CD4-positive, alpha-beta T cell (primary cell): ENCODE measurements at regions not wholly inside any gene's neighbourhood (a gene's known extent, or its start where the extent isn't known, plus 50 kb on each side); places are given as distances from the start of the nearest gene placed in this dataset.

Experiments used
- ATAC-seq: fragments of 200-7000 bp; cut with Tn5 transposase; one replicate; pipeline ENCODE4 v1.10.0; 2022; ENCODE audit warnings: mild to moderate bottlenecking; ENCODE audit not compliant: poor library complexity
- CTCF ChIA-PET: fragments of 350-600 bp; sonication (Branson Sonifier 250); formaldehyde crosslinking; loops from one replicate; lab custom pipeline; 2021; ENCODE audit warnings: antibody characterized with exemption, inconsistent platforms; lab: Charles Lee
- POLR2A ChIA-PET: fragments of 350-600 bp; sonication (Branson Sonifier 250); formaldehyde crosslinking; loops from one replicate; lab custom pipeline; 2021; ENCODE audit warnings: antibody characterized with exemption, inconsistent platforms; lab: Charles Lee
- DNase-seq, 14 experiments: peaks; one replicate each; pipeline ENCODE4 v3.0.0-alpha.2; 2013 to 2020; ENCODE audit warnings: mixed read lengths in 2 of 14
- H3K27ac ChIP-seq, 2 donors: one replicate each; pipeline versions ENCODE4 v1.5.1 to v1.7.0; 2013; ENCODE audit warnings: low read length in 2 of 2, low read depth in 1 of 2, mild to moderate bottlenecking in 1 of 2
- H3K27me3 ChIP-seq, 2 experiments: 1 replicate in 1 of 2; 2 replicates in 1 of 2; pipeline versions ENCODE4 v1.6.1 to v1.7.0; 2013; ENCODE audit warnings: low read length in 2 of 2, control low read depth in 1 of 2, mild to moderate bottlenecking in 1 of 2, moderate library complexity in 1 of 2; ENCODE audit not compliant: insufficient read depth in 2 of 2, control insufficient read depth in 1 of 2
- H3K36me3 ChIP-seq: one replicate; pipeline ENCODE4 v1.6.1; 2013; ENCODE audit warnings: low read length, control low read depth; ENCODE audit not compliant: insufficient read depth
- H3K4me1 ChIP-seq: one replicate; pipeline ENCODE4 v1.6.1; 2013; ENCODE audit warnings: low read length, control low read depth; ENCODE audit not compliant: insufficient read depth
- H3K4me3 ChIP-seq: one replicate; pipeline ENCODE4 v1.5.1; 2013; ENCODE audit warnings: mild to moderate bottlenecking, low read length, moderate library complexity
- H3K9me3 ChIP-seq, 2 experiments: 1 replicate in 1 of 2; 2 replicates in 1 of 2; pipeline versions ENCODE4 v1.6.1 to v1.7.0; 2013; ENCODE audit warnings: low read length in 2 of 2, mild to moderate bottlenecking in 2 of 2, control low read depth in 1 of 2, moderate library complexity in 1 of 2; ENCODE audit not compliant: control insufficient read depth in 1 of 2, insufficient read depth in 1 of 2
- H3K27ac Mint-ChIP-seq: one replicate; pipeline ENCODE4 v1.8.0; 2020; ENCODE audit warnings: mixed read lengths
- H3K27me3 Mint-ChIP-seq: one replicate; pipeline ENCODE4 v1.8.0; 2021; ENCODE audit warnings: mixed read lengths
- H3K36me3 Mint-ChIP-seq: one replicate; pipeline ENCODE4 v1.8.0; 2021; ENCODE audit warnings: low read depth, mixed read lengths
- H3K4me1 Mint-ChIP-seq: one replicate; pipeline ENCODE4 v1.8.0; 2021; ENCODE audit warnings: low read depth, mixed read lengths
- H3K4me3 Mint-ChIP-seq: one replicate; pipeline ENCODE4 v1.8.0; 2020; ENCODE audit warnings: mild to moderate bottlenecking, mixed read lengths
- H3K9me3 Mint-ChIP-seq: one replicate; pipeline ENCODE4 v1.8.0; 2020; ENCODE audit warnings: mixed read lengths
- intact Hi-C, 2 experiments: fragments of 100-400 bp; cut with DNase I in 1 of 2; cut with micrococcal nuclease in 1 of 2; formaldehyde crosslinking; loops; one replicate each; pipeline versions ENCODE4 v1.15.1 to v1.9.0; 2023 to 2025; cut with DNase I, micrococcal nuclease
- TF ChIP-seq, protein P1 (sequence below): fragments of 200-600 bp; IDR thresholded peaks from one replicate; pipeline ENCODE4 v1.8.0; 2022; ENCODE audit warnings: antibody characterized with exemption, mild to moderate bottlenecking

DNA sequence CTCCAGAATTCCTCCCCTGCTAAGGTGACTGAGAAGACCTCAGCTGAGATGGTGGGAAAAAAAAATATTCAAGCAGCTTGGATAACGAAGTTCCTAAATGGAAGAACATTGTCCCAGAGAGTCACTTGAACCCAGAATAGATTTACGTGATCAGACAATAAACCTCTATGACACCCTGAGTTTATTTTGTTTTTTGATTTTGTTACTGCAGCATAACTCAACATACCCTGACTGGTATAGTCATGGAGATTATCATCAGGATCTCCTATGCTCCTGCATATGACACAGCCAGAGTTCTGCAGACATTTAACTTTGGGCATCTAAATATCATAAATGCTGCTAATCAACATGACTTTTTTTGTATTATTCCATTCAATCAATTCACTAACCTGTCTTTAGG lies 282.9 kb downstream of the RASEF start:
- Histone ChIP-seq H3K27me3 (no peaks in the 10 kb centered on the region), H3K4me1 (no peaks in the 10 kb centered on the region), H3K4me3 (no peak overlapping the region), H3K27ac (no peak overlapping the region), H3K36me3 (no peaks in the 10 kb centered on the region), H3K9me3 (no peaks in the 10 kb centered on the region)
- no peaks in the 10 kb centered on the region for H3K36me3 Mint-ChIP-seq
- no peak for DNase-seq
- H3K27ac Mint-ChIP-seq, result no peak overlapping the region
- ChIA-PET POLR2A (no interaction called here), CTCF (no interaction called here)
- peaks cover 4% of the 10 kb centered on the region for H3K27me3 Mint-ChIP-seq
- ATAC-seq, result no peak
- H3K4me3 Mint-ChIP-seq, result no peak overlapping the region
- TF ChIP-seq, protein P1, sequence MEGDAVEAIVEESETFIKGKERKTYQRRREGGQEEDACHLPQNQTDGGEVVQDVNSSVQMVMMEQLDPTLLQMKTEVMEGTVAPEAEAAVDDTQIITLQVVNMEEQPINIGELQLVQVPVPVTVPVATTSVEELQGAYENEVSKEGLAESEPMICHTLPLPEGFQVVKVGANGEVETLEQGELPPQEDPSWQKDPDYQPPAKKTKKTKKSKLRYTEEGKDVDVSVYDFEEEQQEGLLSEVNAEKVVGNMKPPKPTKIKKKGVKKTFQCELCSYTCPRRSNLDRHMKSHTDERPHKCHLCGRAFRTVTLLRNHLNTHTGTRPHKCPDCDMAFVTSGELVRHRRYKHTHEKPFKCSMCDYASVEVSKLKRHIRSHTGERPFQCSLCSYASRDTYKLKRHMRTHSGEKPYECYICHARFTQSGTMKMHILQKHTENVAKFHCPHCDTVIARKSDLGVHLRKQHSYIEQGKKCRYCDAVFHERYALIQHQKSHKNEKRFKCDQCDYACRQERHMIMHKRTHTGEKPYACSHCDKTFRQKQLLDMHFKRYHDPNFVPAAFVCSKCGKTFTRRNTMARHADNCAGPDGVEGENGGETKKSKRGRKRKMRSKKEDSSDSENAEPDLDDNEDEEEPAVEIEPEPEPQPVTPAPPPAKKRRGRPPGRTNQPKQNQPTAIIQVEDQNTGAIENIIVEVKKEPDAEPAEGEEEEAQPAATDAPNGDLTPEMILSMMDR, result no peak
- H3K4me1 Mint-ChIP-seq, result no peaks in the 10 kb centered on the region
- intact Hi-C loops, result no loop called here
- peaks cover 4% of the 10 kb centered on the region for H3K9me3 Mint-ChIP-seq

DNA sequence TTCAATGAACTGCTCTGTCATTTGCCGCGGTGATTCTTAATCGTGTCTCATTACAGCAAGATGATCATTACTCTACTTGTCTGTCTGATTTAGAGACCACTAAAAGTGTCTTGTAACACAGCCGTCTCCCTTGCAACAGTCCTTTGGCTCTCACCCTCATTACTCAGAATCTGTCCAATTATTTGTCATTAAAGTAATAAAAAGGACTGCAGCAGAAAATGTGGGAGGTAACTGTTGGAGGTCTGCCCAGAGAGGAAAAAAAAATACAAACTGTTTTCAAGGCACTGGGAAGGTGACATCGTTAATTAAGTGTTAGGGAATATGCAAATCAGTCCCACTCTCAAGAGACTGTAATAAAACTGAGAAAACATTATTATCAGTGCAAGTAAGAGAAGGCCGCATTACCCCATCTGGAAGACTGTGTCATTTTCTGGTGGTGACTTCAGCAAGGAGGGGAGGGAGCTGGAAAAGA lies 281.0 kb downstream of the RASEF start:
- CTCF ChIA-PET, result no interaction called here
- POLR2A ChIA-PET, result no interaction called here

GRCh38 chr9:82783045-82783444 lies 279.9 kb downstream of the RASEF start:
- POLR2A ChIA-PET, result no interaction called here
- intact Hi-C loops, result no loop called here

More for the DNA sequence above, 281.0 kb downstream of the RASEF start:
- no peak overlapping the region for H3K27ac Mint-ChIP-seq
- DNase-seq, result no peak
- H3K27me3 ChIP-seq, result no peaks in the 10 kb centered on the region
- H3K36me3 ChIP-seq, result no peaks in the 10 kb centered on the region
- intact Hi-C loops, result no loop called here
- ATAC-seq, result no peak
- no peaks in the 10 kb centered on the region for H3K9me3 ChIP-seq
- H3K36me3 Mint-ChIP-seq, result no peaks in the 10 kb centered on the region
- no peaks in the 10 kb centered on the region for H3K4me1 Mint-ChIP-seq
- no peak overlapping the region for H3K27ac ChIP-seq
- no peaks in the 10 kb centered on the region for H3K4me1 ChIP-seq
- H3K9me3 Mint-ChIP-seq, result peaks cover 4% of the 10 kb centered on the region
- no peak overlapping the region for H3K4me3 ChIP-seq
- TF ChIP-seq, protein P1, result no peak
- no peak overlapping the region for H3K4me3 Mint-ChIP-seq
- H3K27me3 Mint-ChIP-seq, result no peaks in the 10 kb centered on the region

More at GRCh38 chr9:82783045-82783444, 279.9 kb downstream of the RASEF start:
- Mint-ChIP-seq H3K9me3 (peaks cover 2% of the 10 kb centered on the region), H3K4me1 (no peaks in the 10 kb centered on the region), H3K4me3 (no peak overlapping the region), H3K27ac (no peak overlapping the region), H3K36me3 (no peaks in the 10 kb centered on the region), H3K27me3 (no peaks in the 10 kb centered on the region)
- no peaks in the 10 kb centered on the region for H3K4me1 ChIP-seq
- H3K27me3 ChIP-seq, result no peaks in the 10 kb centered on the region
- H3K36me3 ChIP-seq, result no peaks in the 10 kb centered on the region
- H3K27ac ChIP-seq, result no peak overlapping the region
- DNase-seq (no peak), ATAC-seq (no peak)
- TF ChIP-seq, protein P1, result no peak
- no peaks in the 10 kb centered on the region for H3K9me3 ChIP-seq
- CTCF ChIA-PET, result no interaction called here
- no peak overlapping the region for H3K4me3 ChIP-seq
